Hepatocyte (in vitro differentiated cells): ENCODE measurements at regions not wholly inside any gene's neighbourhood (a gene's known extent, or its start where the extent isn't known, plus 50 kb on each side); places are given as distances from the start of the nearest gene placed in this dataset.

ENCODE experiments used
- DNase-seq: peaks from one replicate; pipeline ENCODE4 v3.0.0-alpha.2; 2016; ENCODE audit warnings: low spot score
- H2AFZ ChIP-seq: fragments of 200-600 bp; sonication (generic); 2 replicates; pipeline ENCODE4 v1.6.0; 2016; ENCODE audit warnings: antibody characterized with exemption, mild to moderate bottlenecking
- H3K27ac ChIP-seq: fragments of 200-600 bp; sonication (generic); 2 replicates; pipeline ENCODE4 v1.5.1; 2016; ENCODE audit warnings: mild to moderate bottlenecking
- H3K27me3 ChIP-seq: fragments of 200-600 bp; sonication (generic); 2 replicates; pipeline ENCODE4 v1.6.1; 2016
- H3K36me3 ChIP-seq: fragments of 200-600 bp; sonication (generic); replicated peaks from 2 replicates; pipeline ENCODE4 v1.5.1; 2016; ENCODE audit warnings: low read depth; ENCODE audit not compliant: insufficient read depth
- H3K4me1 ChIP-seq: fragments of 200-600 bp; sonication (generic); 2 replicates; pipeline ENCODE4 v1.5.1; 2016; ENCODE audit warnings: mild to moderate bottlenecking, moderate library complexity; ENCODE audit not compliant: insufficient read depth
- H3K4me2 ChIP-seq: fragments of 200-600 bp; sonication (generic); 2 replicates; pipeline ENCODE4 v1.6.0; 2016
- H3K4me3 ChIP-seq: fragments of 200-600 bp; sonication (generic); 2 replicates; pipeline ENCODE4 v1.5.1; 2016; ENCODE audit warnings: mild to moderate bottlenecking
- H3K79me2 ChIP-seq: fragments of 200-600 bp; sonication (generic); 2 replicates; pipeline ENCODE4 v1.6.0; 2017; ENCODE audit warnings: mild to moderate bottlenecking
- H3K9me2 ChIP-seq: fragments of 200-600 bp; sonication (generic); replicated peaks from 2 replicates; pipeline ENCODE4 v1.6.0; 2017; ENCODE audit warnings: mild to moderate bottlenecking; ENCODE audit not compliant: insufficient read depth
- H3K9me3 ChIP-seq: fragments of 200-600 bp; sonication (generic); 2 replicates; pipeline ENCODE4 v1.5.1; 2016; ENCODE audit warnings: low read depth, mild to moderate bottlenecking
- H4K20me1 ChIP-seq: fragments of 200-600 bp; sonication (generic); 2 replicates; pipeline ENCODE4 v1.6.0; 2016; ENCODE audit warnings: mild to moderate bottlenecking; ENCODE audit not compliant: insufficient read depth, poor library complexity, severe bottlenecking
- EZH2 ChIP-seq: fragments of 200-600 bp; sonication (generic); IDR thresholded peaks from 2 replicates; pipeline ENCODE4 v1.6.1; 2016; ENCODE audit warnings: antibody characterized with exemption, mild to moderate bottlenecking, borderline replicate concordance
- EZH2phosphoT487 ChIP-seq: fragments of 200-600 bp; sonication (generic); IDR thresholded peaks from one replicate; pipeline ENCODE4 v1.6.1; 2018; ENCODE audit warnings: antibody characterized with exemption, mild to moderate bottlenecking, low read depth, moderate library complexity; ENCODE audit not compliant: unreplicated experiment, severe bottlenecking
- WGBS: methylation state at CpG from one replicate; pipeline ENCODE4 v1.1.6; 2016; ENCODE audit warnings: low lambda C conversion rate; ENCODE audit errors: missing lambda C conversion rate; 5-methylcytosine and 5-hydroxymethylcytosine counted together
- TF ChIP-seq, protein P1 (sequence below): fragments of 200-600 bp; sonication (generic); IDR thresholded peaks from 2 replicates; pipeline ENCODE4 v1.5.1; 2016; ENCODE audit warnings: antibody characterized with exemption, mild to moderate bottlenecking; ENCODE audit not compliant: poor library complexity

DNA sequence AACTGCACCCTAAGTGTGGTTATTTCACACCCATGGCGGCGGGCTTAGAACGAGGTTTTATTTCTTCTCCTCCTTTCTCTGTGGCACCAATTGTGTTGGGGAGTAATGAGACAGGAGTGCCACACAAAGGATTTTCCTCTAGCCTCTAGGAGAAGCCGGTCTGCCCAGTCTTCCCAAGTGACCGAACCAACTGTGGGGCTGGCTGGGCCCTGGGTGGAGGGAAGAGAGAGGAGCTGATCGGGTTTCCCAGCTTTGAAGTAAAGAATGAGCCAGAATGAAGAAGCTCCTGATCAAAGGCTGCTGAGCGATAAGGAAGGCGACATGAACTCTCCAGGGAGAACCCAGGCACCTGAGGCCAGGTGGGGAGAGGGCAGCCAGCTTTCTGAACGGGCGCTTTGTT, 616.0 kb upstream of the BTBD3 start:
- DNase-seq = no peak
- H3K79me2 ChIP-seq = no peaks in the 10 kb centered on the region
- 82% methylated on average over 10 of the region's 10 CpGs for whole genome bisulfite sequencing
- H4K20me1 ChIP-seq = no peaks in the 10 kb centered on the region
- no peaks in the 10 kb centered on the region for H3K4me1 ChIP-seq
- TF ChIP-seq EZH2 (no peak), EZH2phosphoT487 (no peak)
- TF ChIP-seq, protein P1, sequence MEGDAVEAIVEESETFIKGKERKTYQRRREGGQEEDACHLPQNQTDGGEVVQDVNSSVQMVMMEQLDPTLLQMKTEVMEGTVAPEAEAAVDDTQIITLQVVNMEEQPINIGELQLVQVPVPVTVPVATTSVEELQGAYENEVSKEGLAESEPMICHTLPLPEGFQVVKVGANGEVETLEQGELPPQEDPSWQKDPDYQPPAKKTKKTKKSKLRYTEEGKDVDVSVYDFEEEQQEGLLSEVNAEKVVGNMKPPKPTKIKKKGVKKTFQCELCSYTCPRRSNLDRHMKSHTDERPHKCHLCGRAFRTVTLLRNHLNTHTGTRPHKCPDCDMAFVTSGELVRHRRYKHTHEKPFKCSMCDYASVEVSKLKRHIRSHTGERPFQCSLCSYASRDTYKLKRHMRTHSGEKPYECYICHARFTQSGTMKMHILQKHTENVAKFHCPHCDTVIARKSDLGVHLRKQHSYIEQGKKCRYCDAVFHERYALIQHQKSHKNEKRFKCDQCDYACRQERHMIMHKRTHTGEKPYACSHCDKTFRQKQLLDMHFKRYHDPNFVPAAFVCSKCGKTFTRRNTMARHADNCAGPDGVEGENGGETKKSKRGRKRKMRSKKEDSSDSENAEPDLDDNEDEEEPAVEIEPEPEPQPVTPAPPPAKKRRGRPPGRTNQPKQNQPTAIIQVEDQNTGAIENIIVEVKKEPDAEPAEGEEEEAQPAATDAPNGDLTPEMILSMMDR = no peak
- H3K4me2 ChIP-seq = no peak overlapping the region
- H3K27me3 ChIP-seq = no peaks in the 10 kb centered on the region
- H3K4me3 ChIP-seq = no peak overlapping the region
- no peaks in the 10 kb centered on the region for H3K36me3 ChIP-seq
- H3K27ac ChIP-seq = no peak overlapping the region
- no peaks in the 10 kb centered on the region for H3K9me2 ChIP-seq
- no peaks in the 10 kb centered on the region for H3K9me3 ChIP-seq
- no peak overlapping the region for H2AFZ ChIP-seq

DNA sequence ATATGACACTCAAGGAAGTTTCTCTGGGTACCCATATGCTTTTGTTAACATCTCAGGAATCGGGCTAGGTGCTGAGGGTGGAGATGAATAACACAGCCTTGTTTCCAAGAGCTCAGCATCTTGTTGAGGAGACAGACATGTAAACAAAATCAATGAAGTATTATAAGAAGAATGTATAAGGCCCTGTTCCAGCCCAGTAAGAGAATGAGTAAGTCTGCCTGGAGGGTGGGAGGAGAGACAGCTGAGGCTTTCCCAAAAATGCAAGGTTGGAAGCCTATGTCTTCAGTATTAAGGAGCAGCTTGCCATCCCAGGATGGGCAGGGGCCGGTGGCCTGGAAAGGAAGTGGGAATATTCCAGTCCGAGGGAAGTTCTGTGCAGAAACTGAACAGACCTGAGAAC, 615.3 kb upstream of the BTBD3 start:
- 93% methylated on average over 3 of the region's 3 CpGs for WGBS
- Histone ChIP-seq H3K79me2 (no peaks in the 10 kb centered on the region), H3K27me3 (no peaks in the 10 kb centered on the region), H3K36me3 (no peaks in the 10 kb centered on the region), H3K27ac (no peak overlapping the region), H3K9me2 (no peaks in the 10 kb centered on the region), H3K4me1 (no peaks in the 10 kb centered on the region), H3K9me3 (no peaks in the 10 kb centered on the region), H3K4me2 (no peak overlapping the region), H4K20me1 (no peaks in the 10 kb centered on the region), H3K4me3 (no peak overlapping the region), H2AFZ (no peak overlapping the region)
- no peak for DNase-seq
- no peak for TF ChIP-seq EZH2
- TF ChIP-seq, protein P1 = no peak
- no peak for TF ChIP-seq EZH2phosphoT487

DNA sequence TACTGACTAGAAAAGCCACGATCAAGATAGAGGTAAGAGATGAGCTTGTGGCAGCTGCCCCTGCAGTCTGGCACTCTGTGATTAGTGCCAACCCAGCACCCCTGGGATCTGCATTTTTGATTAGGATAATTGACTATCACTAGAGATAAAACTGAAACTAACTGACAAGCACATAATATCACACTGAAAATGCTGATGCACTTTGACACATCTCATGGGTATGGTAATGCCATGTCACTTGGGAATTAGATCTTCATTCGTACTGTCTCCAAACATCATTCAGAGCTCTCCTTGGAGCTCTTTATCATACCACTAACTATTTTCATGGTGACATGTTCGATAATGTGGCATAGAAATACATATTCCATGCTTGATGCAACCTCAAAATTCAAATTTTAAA, 612.9 kb upstream of the BTBD3 start:
- Histone ChIP-seq H3K27ac (no peak overlapping the region), H3K4me3 (no peak overlapping the region), H3K36me3 (no peaks in the 10 kb centered on the region), H3K79me2 (no peaks in the 10 kb centered on the region), H3K27me3 (no peaks in the 10 kb centered on the region), H3K4me1 (no peaks in the 10 kb centered on the region), H3K4me2 (no peak overlapping the region), H3K9me2 (no peaks in the 10 kb centered on the region), H3K9me3 (no peaks in the 10 kb centered on the region), H4K20me1 (no peaks in the 10 kb centered on the region), H2AFZ (no peak overlapping the region)
- no peak for DNase-seq
- TF ChIP-seq, protein P1 = no peak
- WGBS = 89% methylated on average over 3 of the region's 3 CpGs

DNA sequence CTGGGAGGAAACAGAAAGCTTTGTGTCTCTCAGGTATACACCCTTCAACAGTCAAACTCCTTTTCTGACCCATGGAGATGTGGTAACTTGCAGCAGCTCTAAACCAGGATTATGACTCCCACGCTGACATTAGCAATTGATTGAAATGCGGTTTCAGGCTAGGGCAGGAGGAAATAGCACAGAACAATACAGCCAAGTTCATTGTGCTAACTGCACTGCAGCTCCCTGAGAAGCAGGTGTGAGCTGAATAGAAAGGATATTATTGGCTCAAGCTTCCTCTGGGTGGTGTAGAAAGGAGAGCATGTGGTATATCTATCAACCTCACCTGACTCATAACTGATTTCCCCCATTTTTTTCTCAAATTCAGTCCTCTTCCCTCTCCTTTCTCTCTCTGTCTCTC, 612.3 kb upstream of the BTBD3 start:
- H3K27ac ChIP-seq = no peak overlapping the region
- H3K9me2 ChIP-seq = no peaks in the 10 kb centered on the region
- DNase-seq = no peak
- no peaks in the 10 kb centered on the region for H3K79me2 ChIP-seq
- no peaks in the 10 kb centered on the region for H3K27me3 ChIP-seq
- H2AFZ ChIP-seq = no peak overlapping the region
- 53% methylated on average over 2 of the region's 2 CpGs for WGBS
- H3K36me3 ChIP-seq = no peaks in the 10 kb centered on the region
- TF ChIP-seq, protein P1 = no peak
- TF ChIP-seq EZH2 (no peak), EZH2phosphoT487 (no peak)
- no peak overlapping the region for H3K4me2 ChIP-seq
- no peaks in the 10 kb centered on the region for H3K9me3 ChIP-seq
- H4K20me1 ChIP-seq = no peaks in the 10 kb centered on the region
- no peaks in the 10 kb centered on the region for H3K4me1 ChIP-seq
- H3K4me3 ChIP-seq = no peak overlapping the region
